Stimulated activated CD4-positive, alpha-beta T cell treated with anti-CD3 and anti-CD28 coated beads, Interleukin-4, amount 100 ng/mL, for 24 hours (primary cell): ENCODE measurements at regions not wholly inside any gene's neighbourhood (a gene's known extent, or its start where the extent isn't known, plus 50 kb on each side); places are given as distances from the start of the nearest gene placed in this dataset.
"Not testable (repeated sequence)": the region's sequence is repeated elsewhere in the genome, so short reads cannot be mapped to it uniquely, and the experiment has no call there.

Source experiments
- DNase-seq: peaks from one replicate; pipeline ENCODE4 v3.0.0-alpha.2; 2020

GRCh38 chr4:14396183-14396582 is 606.1 kb upstream of the CPEB2 start:
- DNase-seq = no peak

GRCh38 chr4:14399848-14400247 is 602.4 kb upstream of the CPEB2 start:
- no peak for DNase-seq

DNA sequence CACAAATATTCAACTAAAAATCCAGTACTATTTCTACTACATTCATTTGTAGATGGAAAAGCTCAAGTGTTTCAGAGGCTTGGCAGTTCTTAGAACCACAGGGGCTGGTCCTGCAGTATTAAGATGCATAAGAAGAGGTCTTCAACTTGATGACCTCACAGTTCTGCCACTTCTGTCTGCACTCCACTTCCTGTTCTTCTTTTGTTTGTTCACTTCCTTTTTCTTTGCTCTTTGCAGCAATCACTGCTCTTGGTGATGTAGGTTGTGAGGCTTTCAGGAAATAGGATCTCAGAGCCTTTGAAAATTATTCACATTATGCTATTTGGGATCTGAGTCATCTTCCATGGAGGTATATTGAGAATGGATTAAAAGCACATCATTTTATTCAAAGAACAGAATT is 602.0 kb upstream of the CPEB2 start:
- no peak for DNase-seq

GRCh38 chr4:14403132-14403531 is 599.1 kb upstream of the CPEB2 start:
- DNase-seq = no peak

DNA sequence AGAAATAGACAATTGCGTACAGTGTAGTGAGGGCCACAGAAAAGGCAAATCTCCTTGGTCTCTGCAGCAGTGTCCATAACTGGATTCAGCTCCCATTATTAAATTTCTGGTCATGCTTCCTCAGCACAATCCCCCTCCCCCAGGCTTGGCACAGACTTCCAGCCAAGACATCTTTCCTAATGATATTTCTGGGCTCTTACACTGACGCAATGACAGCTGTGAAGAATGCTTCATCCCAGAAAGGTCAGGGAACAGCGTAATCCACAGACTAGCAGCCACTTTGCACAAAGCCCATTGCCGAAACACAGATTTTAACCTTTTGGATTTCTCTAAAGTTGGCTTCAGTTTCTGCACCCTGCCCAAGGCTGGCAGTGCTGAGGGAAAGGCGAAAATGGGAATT is 597.6 kb upstream of the CPEB2 start:
- DNase-seq = no peak

DNA sequence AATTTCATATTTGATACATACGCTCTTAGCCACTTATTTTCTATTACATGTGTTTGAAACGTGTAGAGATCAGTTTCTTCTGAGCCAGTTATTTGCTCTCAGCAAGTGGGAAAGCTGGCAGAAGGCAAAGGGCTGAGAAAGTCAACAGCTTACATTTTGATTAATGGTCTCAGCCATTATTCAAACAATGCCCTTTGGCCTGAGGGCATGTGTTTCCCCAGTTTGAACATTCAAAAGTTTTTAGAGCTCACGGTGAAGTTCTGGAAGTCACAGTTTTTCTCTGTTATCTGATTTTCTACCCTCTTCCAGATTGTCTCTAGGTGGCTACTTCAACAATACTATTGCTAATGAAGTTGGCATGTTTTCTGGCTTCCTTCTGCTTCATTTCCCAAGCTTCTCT is 591.8 kb upstream of the CPEB2 start:
- no peak for DNase-seq

DNA sequence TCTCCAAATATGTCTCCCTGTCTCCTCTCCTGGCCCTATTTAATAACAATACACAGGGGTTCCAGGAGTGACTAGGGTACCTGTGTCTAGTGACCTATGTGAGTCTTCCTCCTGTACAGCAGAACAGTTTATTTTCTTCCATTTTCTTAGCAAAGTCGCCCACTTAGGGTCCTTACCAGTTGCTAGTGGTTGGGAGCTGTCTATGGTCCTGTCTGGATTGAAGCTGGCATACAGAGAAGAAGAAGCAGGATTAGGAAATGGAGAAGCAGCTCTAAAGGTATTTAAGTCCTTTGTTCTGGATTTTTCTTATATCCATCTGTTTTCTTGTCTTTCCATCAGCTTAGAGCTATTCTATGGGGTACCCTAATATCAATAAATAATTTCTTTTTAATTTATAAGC is 587.1 kb upstream of the CPEB2 start:
- no peak for DNase-seq

DNA sequence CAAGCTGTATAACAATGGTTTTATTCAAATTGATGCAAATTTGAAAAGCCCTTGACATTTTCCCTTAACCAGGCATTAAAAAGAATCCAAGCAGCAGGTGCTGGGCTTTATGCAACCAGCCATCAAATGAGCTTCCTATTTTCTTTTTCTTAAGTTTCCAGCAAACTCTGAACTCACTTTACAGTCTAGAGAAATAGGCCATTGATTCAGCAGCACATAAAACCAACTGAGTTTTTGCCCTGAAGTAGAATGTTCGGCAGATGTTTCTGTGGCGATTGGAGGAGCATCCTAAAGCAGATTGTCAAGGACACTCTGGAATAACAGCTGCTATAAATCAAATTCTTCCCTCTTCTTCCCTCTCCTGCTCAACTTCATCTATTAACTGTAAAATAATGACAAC is 582.8 kb upstream of the CPEB2 start:
- DNase-seq = no peak

DNA sequence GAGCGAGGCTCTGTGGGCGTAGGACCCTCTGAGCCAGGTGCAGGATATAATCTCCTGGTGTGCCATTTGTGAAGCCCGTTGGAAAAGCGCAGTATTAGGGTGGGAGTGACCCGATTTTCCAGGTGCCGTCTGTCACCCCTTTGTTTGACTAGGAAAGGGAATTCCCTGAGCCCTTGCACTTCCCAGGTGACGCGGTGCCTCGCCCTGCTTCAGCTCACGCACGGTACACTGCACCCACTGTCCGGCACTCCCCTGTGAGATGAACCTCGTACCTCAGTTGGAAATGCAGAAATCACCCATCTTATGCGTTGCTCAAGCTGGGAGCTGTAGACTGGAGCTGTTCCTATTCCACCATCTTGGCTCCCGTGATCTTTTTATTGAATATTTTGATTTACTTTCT is 576.0 kb upstream of the CPEB2 start:
- not testable (repeated sequence) for DNase-seq

DNA sequence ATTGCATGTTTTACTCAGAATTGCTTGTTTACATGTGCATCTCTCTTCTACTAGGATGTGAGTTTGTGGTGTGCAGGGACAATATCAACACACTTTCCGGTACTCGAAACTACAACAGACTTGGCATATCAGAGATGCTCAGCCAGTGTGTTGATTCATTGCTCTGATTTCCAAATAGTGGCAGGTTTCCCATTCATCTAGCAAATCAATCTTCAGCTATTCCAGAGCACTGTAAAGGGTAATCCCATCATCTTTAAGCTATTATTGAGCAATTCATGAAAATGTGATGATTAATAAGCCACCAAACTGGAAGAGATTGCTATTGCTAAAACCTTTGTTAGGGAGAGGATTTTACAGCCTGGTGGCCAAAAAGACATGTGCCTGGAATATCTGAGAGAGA is 574.2 kb upstream of the CPEB2 start:
- no peak for DNase-seq

DNA sequence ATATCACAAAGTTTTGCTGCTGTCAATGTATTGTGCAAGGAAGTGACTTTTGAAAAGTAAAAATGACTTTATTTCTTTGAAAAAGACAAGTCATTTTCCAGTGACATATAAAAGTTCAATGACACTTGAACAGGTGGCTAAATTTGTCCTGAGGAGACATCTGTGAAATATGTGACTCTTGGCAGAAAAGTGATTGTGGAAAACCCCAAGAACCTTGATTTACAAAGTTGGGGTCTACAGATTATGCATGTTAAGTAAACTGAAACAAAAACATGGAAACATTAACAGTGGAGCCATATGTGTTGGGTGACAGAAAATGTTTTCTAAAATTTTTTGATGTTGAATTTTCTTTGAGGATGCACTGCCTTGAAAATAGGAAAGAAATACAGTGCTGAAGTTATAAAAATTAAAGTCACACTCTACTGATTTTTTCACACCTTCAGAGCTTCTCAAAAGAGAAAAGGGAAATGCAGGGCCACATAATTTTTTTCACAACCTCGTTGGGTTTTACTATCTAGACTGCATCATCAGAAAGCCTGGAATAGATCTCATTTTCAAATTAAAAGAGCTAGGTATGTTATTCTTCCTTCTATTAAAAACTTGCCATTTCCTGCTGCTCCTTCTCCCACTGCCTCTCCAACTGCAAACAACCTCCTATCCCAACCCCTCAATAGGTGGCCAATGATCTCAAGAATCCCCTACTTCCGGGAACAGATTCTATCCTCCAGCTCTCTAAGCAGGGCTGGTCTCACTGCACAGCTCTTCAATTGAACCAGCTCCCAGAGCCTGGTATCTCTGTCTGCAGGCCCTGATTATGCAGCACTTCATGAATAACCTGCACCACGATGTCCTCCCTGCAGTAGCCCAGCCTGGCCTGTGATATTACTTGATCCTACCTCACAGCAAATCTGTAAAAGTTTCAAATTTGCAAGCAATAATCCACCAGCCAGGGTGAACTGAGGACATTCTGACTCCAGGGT is 570.8 kb upstream of the CPEB2 start:
- DNase-seq = no peak

GRCh38 chr4:14434483-14434882 is 567.8 kb upstream of the CPEB2 start:
- no peak for DNase-seq

DNA sequence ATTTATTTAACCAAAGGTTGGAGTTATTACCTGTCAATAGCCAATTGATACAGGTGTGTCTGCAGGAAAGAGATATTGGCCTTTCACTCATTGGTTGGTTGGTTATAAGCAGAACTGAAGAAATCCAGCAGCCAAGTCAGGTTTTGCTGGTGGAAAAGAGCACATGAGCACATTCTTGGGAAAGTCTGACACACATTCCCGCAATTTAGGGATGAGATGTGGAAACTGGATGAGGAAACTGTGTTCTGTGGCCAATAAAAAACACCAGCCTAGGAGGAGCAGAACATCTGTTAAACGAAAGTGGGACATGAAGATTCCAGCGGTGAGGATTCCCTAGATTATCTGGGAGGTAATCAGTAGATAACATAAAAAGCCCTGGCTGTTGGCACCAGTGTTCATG is 567.4 kb upstream of the CPEB2 start:
- no peak for DNase-seq

GRCh38 chr4:14441561-14441960 is 560.7 kb upstream of the CPEB2 start:
- DNase-seq = no peak

GRCh38 chr4:14445882-14446281 is 556.4 kb upstream of the CPEB2 start:
- DNase-seq = no peak

- no peak for DNase-seq
Observed at GRCh38 chr4:14446311-14446710, 556.0 kb upstream of the CPEB2 start.

DNA sequence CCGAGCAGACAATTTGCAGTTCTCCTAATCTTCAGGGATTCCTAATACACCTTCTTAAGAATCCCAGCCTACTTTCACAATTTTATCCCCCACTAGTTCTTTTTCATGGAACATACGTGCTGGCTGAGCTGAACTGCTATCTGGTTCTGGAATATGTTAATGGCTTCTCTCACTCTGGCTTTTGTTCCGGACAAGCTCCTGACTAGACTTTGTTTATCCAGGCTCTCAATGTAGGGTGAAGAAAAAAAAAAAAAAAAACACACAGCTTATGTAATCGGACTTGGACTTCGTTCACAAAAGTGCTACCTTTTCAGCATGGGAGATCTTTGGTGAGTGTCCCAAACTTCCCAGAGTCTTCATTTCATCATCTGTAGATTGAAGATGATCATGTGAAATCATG is 555.4 kb upstream of the CPEB2 start:
- no peak for DNase-seq

- DNase-seq = no peak
Observed at GRCh38 chr4:14449308-14449707, 553.0 kb upstream of the CPEB2 start.

DNA sequence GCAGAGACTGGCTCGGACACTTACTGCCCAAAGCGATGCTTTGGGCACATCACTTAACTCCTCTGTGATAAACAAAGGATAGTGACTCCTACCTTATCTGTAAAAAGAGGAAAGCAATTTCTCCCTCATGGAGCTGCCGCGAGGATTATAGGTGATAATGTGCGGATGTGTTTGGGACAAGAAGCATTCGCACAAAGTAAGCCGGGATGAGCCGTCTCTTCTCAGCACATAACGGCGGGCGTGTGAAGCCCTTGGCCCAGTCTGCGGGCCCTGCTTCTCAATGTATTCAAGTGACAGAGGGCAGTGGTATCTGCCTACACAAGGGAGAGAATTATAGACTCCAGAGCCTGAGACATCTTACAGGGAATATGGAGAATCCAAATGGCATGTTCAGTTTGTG is 550.3 kb upstream of the CPEB2 start:
- DNase-seq = no peak

GRCh38 chr4:14452764-14453163 is 549.5 kb upstream of the CPEB2 start:
- DNase-seq = no peak

GRCh38 chr4:14458463-14458862 is 543.8 kb upstream of the CPEB2 start:
- no peak for DNase-seq

GRCh38 chr4:14465057-14465456 is 537.2 kb upstream of the CPEB2 start:
- no peak for DNase-seq

GRCh38 chr4:14465507-14465906 is 536.8 kb upstream of the CPEB2 start:
- DNase-seq = no peak

GRCh38 chr4:14478504-14478903 is 523.8 kb upstream of the CPEB2 start:
- DNase-seq = no peak

DNA sequence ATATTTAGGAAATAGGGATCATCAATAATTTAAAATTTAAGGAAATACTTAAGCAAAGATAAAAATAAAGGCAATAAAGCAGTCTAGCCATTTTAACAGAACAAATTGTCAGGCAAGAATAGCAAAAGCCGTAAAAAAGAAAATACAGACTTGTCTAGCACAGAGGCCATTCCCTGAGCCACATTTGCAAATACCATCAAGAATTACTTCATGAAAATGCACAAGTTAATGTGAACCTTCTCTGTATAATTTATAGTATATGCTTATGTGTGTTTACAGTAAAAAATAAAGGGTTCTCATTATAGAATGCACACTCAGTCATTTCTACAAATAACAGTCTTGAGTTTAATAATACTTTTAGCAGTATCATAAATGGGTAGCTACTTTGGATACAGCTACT is 505.9 kb upstream of the CPEB2 start:
- DNase-seq = no peak
